Middle frontal gyrus (tissue), 1 donor: ENCODE measurements at regions not wholly inside any gene's neighbourhood (a gene's known extent, or its start where the extent isn't known, plus 50 kb on each side); places are given as distances from the start of the nearest gene placed in this dataset.
"Not testable (repeated sequence)": the region's sequence is repeated elsewhere in the genome, so short reads cannot be mapped to it uniquely, and the experiment has no call there.

Source experiments
- DNase-seq: peaks from one replicate; pipeline ENCODE4 v3.0.0-alpha.2; 2015; ENCODE audit warnings: low spot score; ENCODE audit errors: extremely low spot score

GRCh38 chr6:99141906-99142305 is 194.2 kb upstream of the FBXL4 start:
- not testable (repeated sequence) for DNase-seq

- DNase-seq: no peak
These were observed 190.7 kb upstream of the FBXL4 start for GRCh38 chr6:99138445-99138844.

- DNase-seq: no peak
These were observed 189.6 kb upstream of the FBXL4 start for GRCh38 chr6:99137314-99137713.

GRCh38 chr6:99136488-99136887 is 188.7 kb upstream of the FBXL4 start:
- no peak for DNase-seq

- no peak for DNase-seq
These were observed 184.4 kb upstream of the FBXL4 start for GRCh38 chr6:99132026-99132635.

GRCh38 chr6:99130897-99131873 is 183.4 kb upstream of the FBXL4 start:
- DNase-seq: peak; percentile 6

GRCh38 chr6:99129835-99130234 is 182.1 kb upstream of the FBXL4 start:
- no peak for DNase-seq

GRCh38 chr6:99121748-99122147 is 174.0 kb upstream of the FBXL4 start:
- DNase-seq: no peak

GRCh38 chr6:99120641-99121040 is 172.9 kb upstream of the FBXL4 start:
- no peak for DNase-seq

- peak; percentile 64 for DNase-seq
These were observed 171.6 kb upstream of the FBXL4 start for GRCh38 chr6:99119109-99120031.

GRCh38 chr6:99114769-99115406 is 167.1 kb upstream of the FBXL4 start:
- DNase-seq: no peak

- DNase-seq: no peak
These were observed 163.8 kb upstream of the FBXL4 start for GRCh38 chr6:99111590-99111989.

- no peak for DNase-seq
These were observed 162.3 kb upstream of the FBXL4 start for GRCh38 chr6:99110029-99110428.

GRCh38 chr6:99104218-99104617 is 156.5 kb upstream of the FBXL4 start:
- DNase-seq: no peak

- no peak for DNase-seq
These were observed 151.5 kb upstream of the FBXL4 start for GRCh38 chr6:99099243-99099642.

- no peak for DNase-seq
These were observed 148.4 kb upstream of the FBXL4 start for GRCh38 chr6:99096170-99096569.

- DNase-seq: no peak
These were observed 145.9 kb upstream of the FBXL4 start for GRCh38 chr6:99093456-99094190.

GRCh38 chr6:99092461-99092860 is 144.7 kb upstream of the FBXL4 start:
- DNase-seq: no peak

- DNase-seq: no peak
These were observed 144.2 kb upstream of the FBXL4 start for GRCh38 chr6:99091985-99092384.

GRCh38 chr6:99080191-99080590 is 132.4 kb upstream of the FBXL4 start:
- DNase-seq: no peak
